MM.1S (cell line): ENCODE measurements at regions not wholly inside any gene's neighbourhood (a gene's known extent, or its start where the extent isn't known, plus 50 kb on each side); places are given as distances from the start of the nearest gene placed in this dataset.
A peak's percentile ranks its signal among the peaks of the same experiment; 100 is the strongest.

Source experiments
- DNase-seq: peaks from one replicate; pipeline ENCODE4 v3.0.0-alpha.2; 2015
- H2AFZ ChIP-seq: fragments of 300-600 bp; sonication (generic); 2 replicates; pipeline ENCODE4 v1.6.0; 2016; ENCODE audit warnings: antibody characterized with exemption, low read length
- H3F3A ChIP-seq: fragments of 300-600 bp; sonication (generic); 2 replicates; pipeline ENCODE4 v1.6.1; 2016; ENCODE audit warnings: mild to moderate bottlenecking, antibody characterized with exemption, low read length, moderate library complexity, mixed read lengths; ENCODE audit not compliant: insufficient read depth
- H3K27ac ChIP-seq: fragments of 300-600 bp; sonication (generic); 2 replicates; pipeline ENCODE4 v1.5.1; 2016; ENCODE audit warnings: mild to moderate bottlenecking, low read length
- H3K27me3 ChIP-seq: fragments of 300-600 bp; sonication (generic); replicated peaks from 2 replicates; pipeline ENCODE4 v1.6.0; 2016; ENCODE audit warnings: low read length; ENCODE audit not compliant: insufficient read depth
- H3K36me3 ChIP-seq: fragments of 300-600 bp; sonication (generic); replicated peaks from 2 replicates; pipeline ENCODE4 v1.6.1; 2016; ENCODE audit warnings: mild to moderate bottlenecking, low read length, mixed read lengths; ENCODE audit not compliant: insufficient read depth
- H3K4me1 ChIP-seq: fragments of 300-600 bp; sonication (generic); 2 replicates; pipeline ENCODE4 v1.6.1; 2016; ENCODE audit warnings: low read length, mixed read lengths
- H3K4me2 ChIP-seq: fragments of 300-600 bp; sonication (generic); 2 replicates; pipeline ENCODE4 v1.6.0; 2016; ENCODE audit warnings: low read depth, low read length
- H3K4me3 ChIP-seq: fragments of 300-600 bp; sonication (generic); 2 replicates; pipeline ENCODE4 v1.5.1; 2016; ENCODE audit warnings: low read length, mixed read lengths
- H3K79me2 ChIP-seq: fragments of 300-600 bp; sonication (generic); 2 replicates; pipeline ENCODE4 v1.6.1; 2016; ENCODE audit warnings: mixed run types, low read length, mixed read lengths
- H3K9ac ChIP-seq: fragments of 300-600 bp; sonication (generic); 2 replicates; pipeline ENCODE4 v1.6.1; 2016; ENCODE audit warnings: low read length, mixed read lengths
- H3K9me2 ChIP-seq: fragments of 300-600 bp; sonication (generic); replicated peaks from 2 replicates; pipeline ENCODE4 v1.6.1; 2016; ENCODE audit warnings: mild to moderate bottlenecking, low read length, mixed read lengths; ENCODE audit not compliant: insufficient read depth
- H3K9me3 ChIP-seq: fragments of 300-600 bp; sonication (generic); replicated peaks from 2 replicates; pipeline ENCODE4 v1.6.1; 2016; ENCODE audit warnings: mild to moderate bottlenecking, low read length, mixed read lengths; ENCODE audit not compliant: insufficient read depth
- H4K20me1 ChIP-seq: fragments of 300-600 bp; sonication (generic); 2 replicates; pipeline ENCODE4 v1.6.1; 2016; ENCODE audit warnings: mild to moderate bottlenecking, low read length, moderate library complexity, mixed read lengths; ENCODE audit not compliant: insufficient read depth
- EZH2 ChIP-seq: fragments of 300-600 bp; sonication (generic); optimal IDR thresholded peaks from 2 replicates; pipeline ENCODE3; 2017; ENCODE audit warnings: low read depth, mild to moderate bottlenecking, antibody characterized with exemption, low read length, mixed read lengths
- EZH2phosphoT487 ChIP-seq: fragments of 300-600 bp; sonication (generic); IDR thresholded peaks from 2 replicates; pipeline ENCODE4 v1.6.1; 2018; ENCODE audit warnings: antibody characterized with exemption, low read length
- TF ChIP-seq, protein P1 (sequence below): fragments of 300-600 bp; sonication (generic); IDR thresholded peaks from 2 replicates; pipeline ENCODE4 v1.5.1; 2016; ENCODE audit warnings: antibody characterized with exemption, low read length, mixed read lengths

DNA sequence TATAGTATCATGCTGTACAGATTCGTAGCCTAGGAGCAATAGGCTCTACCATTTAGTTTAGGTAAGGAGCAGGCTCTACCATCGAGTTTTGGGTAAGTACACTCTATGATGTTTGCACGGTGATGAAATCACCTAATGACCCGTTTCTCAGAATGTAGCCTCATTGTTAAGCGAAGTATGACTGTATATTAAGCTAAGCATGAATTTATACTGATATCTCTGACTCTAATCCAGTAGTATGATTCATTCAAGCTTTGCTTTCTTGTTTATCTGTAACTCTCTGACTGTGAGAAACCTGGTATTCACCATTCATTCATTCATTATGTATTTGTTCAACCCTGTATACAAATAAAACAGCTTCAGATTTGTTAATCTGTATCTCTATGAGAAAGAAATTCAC is 283.9 kb upstream of the PRICKLE1 start:
- peaks cover 4% of the 10 kb centered on the region; the same call in 1 of the 2 replicates for H3F3A ChIP-seq
- no peak overlapping the region for H3K9ac ChIP-seq
- H3K79me2 ChIP-seq: no peaks in the 10 kb centered on the region
- no peak overlapping the region for H3K4me2 ChIP-seq
- H3K27me3 ChIP-seq: no peaks in the 10 kb centered on the region
- no peak overlapping the region for H3K4me3 ChIP-seq
- H4K20me1 ChIP-seq: no peaks in the 10 kb centered on the region
- no peak for DNase-seq
- H3K36me3 ChIP-seq: no peaks in the 10 kb centered on the region
- peaks cover 15% of the 10 kb centered on the region for H3K4me1 ChIP-seq
- H2AFZ ChIP-seq: no peak overlapping the region
- H3K9me3 ChIP-seq: no peaks in the 10 kb centered on the region
- TF ChIP-seq EZH2 (no peak), EZH2phosphoT487 (no peak)
- TF ChIP-seq, protein P1, sequence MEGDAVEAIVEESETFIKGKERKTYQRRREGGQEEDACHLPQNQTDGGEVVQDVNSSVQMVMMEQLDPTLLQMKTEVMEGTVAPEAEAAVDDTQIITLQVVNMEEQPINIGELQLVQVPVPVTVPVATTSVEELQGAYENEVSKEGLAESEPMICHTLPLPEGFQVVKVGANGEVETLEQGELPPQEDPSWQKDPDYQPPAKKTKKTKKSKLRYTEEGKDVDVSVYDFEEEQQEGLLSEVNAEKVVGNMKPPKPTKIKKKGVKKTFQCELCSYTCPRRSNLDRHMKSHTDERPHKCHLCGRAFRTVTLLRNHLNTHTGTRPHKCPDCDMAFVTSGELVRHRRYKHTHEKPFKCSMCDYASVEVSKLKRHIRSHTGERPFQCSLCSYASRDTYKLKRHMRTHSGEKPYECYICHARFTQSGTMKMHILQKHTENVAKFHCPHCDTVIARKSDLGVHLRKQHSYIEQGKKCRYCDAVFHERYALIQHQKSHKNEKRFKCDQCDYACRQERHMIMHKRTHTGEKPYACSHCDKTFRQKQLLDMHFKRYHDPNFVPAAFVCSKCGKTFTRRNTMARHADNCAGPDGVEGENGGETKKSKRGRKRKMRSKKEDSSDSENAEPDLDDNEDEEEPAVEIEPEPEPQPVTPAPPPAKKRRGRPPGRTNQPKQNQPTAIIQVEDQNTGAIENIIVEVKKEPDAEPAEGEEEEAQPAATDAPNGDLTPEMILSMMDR: no peak
- no peak overlapping the region for H3K27ac ChIP-seq
- H3K9me2 ChIP-seq: no peaks in the 10 kb centered on the region

DNA sequence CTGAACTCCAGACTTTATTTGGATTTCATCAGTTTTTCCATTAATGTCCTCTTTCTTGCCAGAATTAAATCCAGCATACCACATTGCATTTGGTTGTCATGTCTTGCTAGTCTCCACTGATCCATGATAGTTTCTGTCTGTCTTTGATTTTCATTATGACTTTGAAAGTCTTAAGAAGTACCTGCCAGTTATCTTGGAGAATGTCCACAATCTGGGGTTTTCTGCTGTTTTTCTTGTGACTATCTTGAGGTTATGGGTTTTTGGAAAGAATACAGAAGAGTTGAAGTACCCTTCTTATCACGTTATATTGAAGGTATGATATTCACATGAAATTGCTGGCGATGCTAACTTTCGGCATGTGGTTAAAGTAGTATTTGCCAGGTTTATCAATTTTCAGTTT is 282.3 kb upstream of the PRICKLE1 start:
- Histone ChIP-seq H3K4me3 (no peak overlapping the region), H3K79me2 (no peaks in the 10 kb centered on the region), H3K4me2 (no peak overlapping the region), H2AFZ (no peak overlapping the region), H3K36me3 (no peaks in the 10 kb centered on the region), H3K9me2 (no peaks in the 10 kb centered on the region), H3K27ac (no peak overlapping the region), H3K4me1 (peaks cover 22% of the 10 kb centered on the region), H4K20me1 (no peaks in the 10 kb centered on the region), H3K9ac (no peak overlapping the region), H3F3A (peaks cover 4% of the 10 kb centered on the region; the same call in 1 of the 2 replicates), H3K27me3 (no peaks in the 10 kb centered on the region), H3K9me3 (no peaks in the 10 kb centered on the region)
- no peak for DNase-seq
- TF ChIP-seq, protein P1: no peak
- TF ChIP-seq EZH2 (no peak), EZH2phosphoT487 (no peak)

DNA sequence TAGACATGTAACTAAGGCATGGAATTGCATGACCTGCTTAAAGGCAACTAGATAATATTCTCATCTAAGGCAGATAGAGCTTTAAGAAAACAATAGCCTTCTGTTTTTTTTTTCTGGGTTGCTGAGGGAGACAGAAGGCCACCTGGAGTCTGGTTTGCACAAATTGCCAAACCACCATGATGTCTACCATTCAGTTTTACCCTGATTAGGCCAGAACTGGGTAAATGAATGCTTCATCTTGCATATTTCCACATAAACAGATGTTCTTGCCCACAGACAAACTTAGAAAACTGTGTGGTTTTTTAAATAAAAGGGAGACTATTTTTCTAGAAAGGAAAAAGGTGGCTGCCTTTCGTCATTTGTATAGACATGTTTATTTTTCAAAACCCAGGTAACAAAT is 278.7 kb upstream of the PRICKLE1 start:
- H3K9me2 ChIP-seq: no peaks in the 10 kb centered on the region
- peaks cover 22% of the 10 kb centered on the region for H3K4me1 ChIP-seq
- no peaks in the 10 kb centered on the region for H3K9me3 ChIP-seq
- H3F3A ChIP-seq: peaks cover 4% of the 10 kb centered on the region; the same call in 1 of the 2 replicates
- H3K9ac ChIP-seq: peak overlapping the region; percentile 22; the same call in 1 of the 2 replicates
- H4K20me1 ChIP-seq: no peaks in the 10 kb centered on the region
- H2AFZ ChIP-seq: no peak overlapping the region
- DNase-seq: peak; percentile 78
- H3K4me3 ChIP-seq: no peak overlapping the region
- no peaks in the 10 kb centered on the region for H3K36me3 ChIP-seq
- H3K79me2 ChIP-seq: no peaks in the 10 kb centered on the region
- TF ChIP-seq EZH2: no peak
- TF ChIP-seq, protein P1: no peak
- TF ChIP-seq EZH2phosphoT487: no peak
- H3K27ac ChIP-seq: peak overlapping the region; percentile 45; the same call in 1 of the 2 replicates
- no peaks in the 10 kb centered on the region for H3K27me3 ChIP-seq
- 0 out of 2 replicates have a peak overlapping the region, but pooled peaks have one; percentile 6 for H3K4me2 ChIP-seq
